Anterior cingulate cortex (tissue), 58 donors: ENCODE measurements at regions not wholly inside any gene's neighbourhood (a gene's known extent, or its start where the extent isn't known, plus 50 kb on each side); places are given as distances from the start of the nearest gene placed in this dataset.
"Not testable (repeated sequence)": the region's sequence is repeated elsewhere in the genome, so short reads cannot be mapped to it uniquely, and the experiment has no call there.

Source experiments
- DNase-seq, 58 donors: peaks; one replicate each; lab custom pipeline; 2025; lab: John Stamatoyannopoulos, UW

DNA sequence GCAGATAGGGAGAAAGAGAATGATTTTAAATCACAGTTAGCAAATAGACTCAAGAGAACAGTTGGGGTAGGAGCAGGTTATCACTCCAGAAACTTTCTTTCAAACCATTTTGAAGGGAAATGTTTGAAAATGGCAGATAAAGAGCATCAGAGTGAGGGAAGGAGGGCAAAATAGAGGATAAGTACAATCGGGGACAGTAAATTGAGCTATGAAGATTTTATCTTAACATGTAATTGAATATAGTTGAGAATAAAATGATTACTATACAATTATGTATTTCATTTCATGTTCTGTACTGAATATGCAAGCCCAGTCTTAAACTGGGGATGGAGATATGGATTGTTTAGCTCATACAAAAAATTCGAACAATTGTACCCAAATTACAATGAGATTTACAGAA is 54.0 kb downstream of the MAP10 start:
- DNase-seq = no peak

DNA sequence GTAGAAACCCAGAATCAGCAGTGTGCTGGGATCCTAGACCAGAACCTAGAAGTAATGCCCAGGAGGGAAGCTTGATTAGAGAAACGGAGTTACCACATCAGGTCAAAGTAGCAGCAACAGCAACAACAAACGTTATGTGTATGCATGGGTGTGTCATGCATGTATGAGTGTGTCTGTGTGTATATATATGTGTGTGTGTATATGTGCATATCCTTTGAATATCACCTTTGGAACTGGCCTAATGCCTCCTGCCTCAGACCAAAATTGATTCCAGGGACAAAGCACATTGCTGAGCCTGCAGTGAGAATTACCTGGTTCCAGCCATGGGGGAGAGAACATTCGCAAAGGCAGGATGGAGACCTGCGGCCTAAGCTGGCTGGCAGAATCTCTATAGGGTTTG is 55.9 kb downstream of the MAP10 start:
- DNase-seq = no peak

DNA sequence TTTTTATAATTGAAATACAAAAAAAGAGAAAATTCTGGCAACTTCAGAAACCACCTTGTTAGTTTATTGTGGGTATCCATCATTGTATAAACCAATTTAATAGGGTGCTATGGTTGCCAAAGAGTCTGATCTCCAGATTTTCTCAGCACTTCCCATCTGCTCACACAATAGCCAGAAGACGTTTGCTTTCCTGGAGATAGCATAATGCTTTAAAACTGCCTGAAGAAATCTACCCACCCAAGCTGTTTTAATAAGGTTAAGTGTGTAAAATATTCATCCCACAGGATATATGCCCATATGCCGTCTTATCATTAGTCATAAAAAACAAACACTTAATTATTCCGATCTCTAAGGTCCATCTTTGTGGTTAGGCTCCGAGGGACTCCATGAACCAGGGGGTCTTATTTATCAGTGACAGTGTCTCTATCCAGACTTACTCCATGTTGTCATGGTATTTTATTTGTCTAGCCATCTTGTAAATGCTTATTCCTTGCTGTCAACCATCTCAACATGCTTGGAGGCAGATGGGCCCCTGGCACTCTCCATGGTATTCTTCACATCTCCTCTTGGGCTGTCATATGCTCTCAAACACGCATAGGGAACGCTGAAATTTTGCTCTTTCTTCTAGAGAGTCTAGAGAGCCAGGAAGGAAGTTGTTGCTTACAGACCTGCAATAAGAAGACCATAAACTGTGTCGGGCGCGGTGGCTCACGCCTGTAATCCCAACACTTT is 58.5 kb downstream of the MAP10 start:
- DNase-seq = peak in 1 of 58 donors; percentile 18

DNA sequence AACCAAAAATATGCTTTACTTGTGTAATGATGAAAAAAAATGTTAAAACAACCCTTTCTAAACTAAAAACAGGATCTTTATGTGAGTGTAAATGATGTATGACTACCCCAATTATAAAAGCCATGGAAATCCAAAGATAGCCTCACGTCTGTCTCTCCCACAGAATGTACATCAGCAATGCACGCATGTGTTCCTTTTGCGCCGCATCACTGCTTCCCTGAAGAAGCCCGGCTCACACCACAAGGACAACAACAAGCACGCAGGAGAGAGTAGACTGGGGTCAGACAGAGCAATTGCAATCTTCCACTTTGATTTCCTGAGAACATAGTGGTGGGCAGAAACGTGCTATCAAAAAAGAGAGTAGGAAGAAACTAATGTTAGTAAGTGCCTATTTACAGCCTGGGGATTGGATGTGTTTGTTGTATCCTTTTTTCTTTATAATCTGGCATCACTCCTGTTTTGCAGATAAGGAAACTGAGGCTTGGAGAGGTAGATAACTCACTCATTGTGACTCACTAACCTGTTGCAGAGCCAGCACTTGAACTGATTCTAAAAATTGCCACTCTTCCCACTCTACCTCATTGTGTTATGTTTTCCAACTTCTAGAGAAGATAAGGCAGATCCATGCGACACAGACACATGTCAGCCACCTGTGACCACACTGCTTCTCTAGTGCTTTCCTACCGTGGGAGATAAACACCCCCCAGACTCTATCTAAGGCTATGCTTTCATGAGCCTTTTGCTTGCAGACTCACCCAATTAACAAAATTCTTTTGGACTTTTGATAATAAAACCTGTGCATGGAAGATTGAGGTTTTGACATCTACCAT is 60.1 kb downstream of the MAP10 start:
- peak in 12 of 58 donors; percentile 1 to 24 (median 8) for DNase-seq

DNA sequence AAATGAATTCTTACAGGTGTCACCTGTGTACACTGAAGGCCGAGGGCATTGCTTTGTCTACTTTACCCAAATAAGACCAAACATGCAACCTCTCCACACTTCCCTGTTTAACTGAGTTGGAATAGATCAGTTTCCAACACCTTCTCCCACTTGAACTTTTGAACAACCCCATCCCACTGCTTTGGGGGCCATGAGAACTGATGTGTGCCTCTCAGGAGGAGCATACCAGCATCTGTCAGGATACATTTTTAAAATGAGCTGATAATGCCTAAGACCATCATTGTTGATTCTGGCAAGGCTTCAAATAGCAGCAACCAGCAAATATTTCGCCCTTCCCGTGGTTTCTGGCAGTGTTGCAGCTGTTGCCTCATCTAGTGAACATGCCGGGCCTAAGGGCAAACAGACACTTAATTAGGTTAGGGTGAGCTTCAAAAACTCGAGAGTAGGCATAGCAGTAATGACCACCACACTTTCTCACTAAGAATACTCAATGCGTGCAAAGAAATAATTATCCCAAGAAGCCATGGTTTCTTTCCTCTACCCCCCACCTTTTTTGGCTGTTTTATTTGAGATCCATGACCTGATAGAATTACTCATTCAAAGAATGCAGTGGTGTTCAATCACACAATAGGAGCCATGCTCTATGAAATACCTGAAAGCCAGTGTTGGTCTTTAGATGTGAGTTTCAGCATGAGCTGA is 63.7 kb downstream of the MAP10 start:
- no peak for DNase-seq

DNA sequence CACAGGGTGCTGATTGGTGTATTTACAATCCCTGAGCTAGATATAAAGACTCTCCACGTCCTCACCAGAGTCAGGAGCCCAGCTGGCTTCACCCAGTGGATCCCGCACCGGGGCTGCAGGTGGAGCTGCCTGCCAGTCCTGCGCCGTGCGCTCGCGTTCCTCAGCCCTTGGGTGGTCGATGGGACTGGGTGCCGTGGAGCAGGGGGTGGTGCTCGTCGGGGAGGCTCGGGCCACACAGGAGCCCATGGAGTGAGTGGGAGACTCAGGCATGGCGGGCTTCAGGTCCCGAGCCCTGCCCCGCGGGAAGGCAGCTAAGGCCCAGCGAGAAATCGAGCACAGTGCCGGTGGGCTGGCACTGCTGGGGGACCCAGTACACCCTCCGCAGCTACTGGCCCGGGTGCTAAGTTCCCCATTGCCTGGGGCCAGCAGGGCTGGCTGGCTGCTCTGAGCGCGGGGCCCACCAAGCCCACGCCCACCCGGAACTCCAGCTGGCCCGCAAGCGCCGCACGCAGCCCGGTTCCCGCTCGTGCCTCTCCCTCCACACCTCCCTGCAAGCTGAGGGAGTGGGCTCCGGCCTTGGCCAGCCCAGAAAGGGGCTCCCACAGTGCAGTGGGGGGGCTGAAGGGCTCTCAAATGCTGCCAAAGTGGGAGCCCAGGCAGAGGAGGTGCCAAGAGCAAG is 66.2 kb downstream of the MAP10 start:
- DNase-seq = not testable (repeated sequence)

DNA sequence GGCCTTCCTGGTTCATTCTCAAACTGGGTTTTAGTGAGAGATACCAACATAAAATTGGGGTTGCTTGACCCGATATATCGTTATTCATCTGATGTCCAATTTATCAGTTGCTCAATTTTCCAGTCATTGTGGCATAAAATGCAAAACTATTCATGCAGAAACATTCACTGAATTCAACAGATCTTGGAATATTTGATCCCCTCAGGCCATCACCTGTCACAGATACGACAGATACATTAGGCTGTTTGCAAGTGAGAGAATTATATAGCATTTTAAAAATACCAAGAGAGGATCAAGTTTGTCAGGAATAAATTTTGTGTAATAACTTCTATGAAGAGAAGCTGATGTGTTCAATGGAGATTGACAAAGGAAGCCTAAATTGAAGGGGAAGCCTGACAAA is 67.1 kb downstream of the MAP10 start:
- no peak for DNase-seq

DNA sequence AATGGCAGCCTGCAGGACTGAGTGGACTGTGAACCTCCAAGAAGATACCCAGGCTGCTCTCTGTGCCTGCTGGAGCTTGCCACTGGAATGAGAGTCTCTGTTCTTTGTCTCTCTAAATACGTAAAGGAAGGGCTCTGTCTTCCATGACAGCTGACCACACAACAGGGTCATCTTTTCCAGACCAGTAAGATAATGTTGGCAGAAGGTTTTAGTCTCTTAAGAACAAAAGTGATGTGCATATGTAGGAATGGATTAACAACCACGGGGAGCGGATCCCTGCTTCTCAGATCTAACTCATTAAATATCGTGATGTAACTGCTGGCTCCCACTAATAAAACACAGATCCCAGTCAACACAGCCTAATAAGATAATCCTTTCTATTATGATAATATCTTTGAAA is 67.5 kb downstream of the MAP10 start:
- no peak for DNase-seq

DNA sequence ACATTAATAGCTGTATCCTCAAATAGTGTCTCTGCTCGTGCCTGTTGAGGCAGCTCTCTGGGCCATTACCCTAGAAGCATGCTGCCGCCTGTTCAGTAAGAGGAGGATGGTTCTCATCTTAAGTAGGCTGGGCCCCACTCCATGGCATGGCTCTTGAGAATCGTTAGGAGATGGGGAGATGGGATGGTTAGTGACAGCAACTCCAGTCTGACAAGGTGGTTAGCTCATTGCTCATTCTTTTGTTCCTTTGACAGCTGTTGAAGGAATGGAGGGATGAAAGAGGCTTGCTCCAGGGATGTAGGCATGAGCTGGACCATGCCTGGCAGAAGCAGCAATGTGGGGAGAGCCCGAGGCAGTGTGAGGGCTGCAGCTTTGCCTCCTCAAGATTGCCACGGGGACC is 68.2 kb downstream of the MAP10 start:
- no peak for DNase-seq

DNA sequence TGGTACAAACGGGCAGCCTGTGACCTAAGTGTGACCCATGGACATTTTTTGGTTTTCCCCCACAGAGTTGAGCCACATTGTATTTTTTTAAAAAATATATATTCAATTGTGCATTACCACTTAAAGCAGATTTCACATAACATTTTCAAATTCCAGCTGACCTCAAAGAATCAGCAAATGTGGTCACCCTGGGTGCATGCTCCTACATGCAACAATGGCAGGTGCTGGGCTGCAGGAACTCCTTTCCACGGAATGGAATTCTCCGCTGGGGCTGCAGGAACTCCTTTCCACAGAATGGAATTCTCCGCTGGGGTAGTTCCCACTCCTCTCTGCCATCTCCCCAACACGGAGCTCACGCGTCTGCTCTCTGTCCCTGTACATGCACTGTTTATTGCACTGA is 68.7 kb downstream of the MAP10 start:
- no peak for DNase-seq

DNA sequence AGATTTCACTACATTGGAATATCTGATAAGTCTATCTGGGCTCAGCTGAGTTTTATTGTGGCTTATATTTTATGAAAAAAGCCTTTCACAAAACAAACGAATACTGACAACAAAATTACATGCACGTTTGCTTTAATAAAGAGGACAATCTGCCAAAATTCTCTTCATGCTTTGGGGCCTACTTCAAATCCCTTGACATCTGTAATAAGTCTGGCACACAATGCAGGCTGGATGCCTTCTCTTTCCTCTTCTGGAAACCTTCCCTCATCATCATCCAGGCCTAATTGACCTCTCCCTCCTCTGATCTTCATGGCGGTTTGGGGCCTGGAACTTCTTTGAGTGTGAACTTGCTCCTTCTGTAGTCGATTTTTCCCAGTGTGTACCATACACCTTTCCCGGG is 70.3 kb downstream of the MAP10 start:
- no peak for DNase-seq

DNA sequence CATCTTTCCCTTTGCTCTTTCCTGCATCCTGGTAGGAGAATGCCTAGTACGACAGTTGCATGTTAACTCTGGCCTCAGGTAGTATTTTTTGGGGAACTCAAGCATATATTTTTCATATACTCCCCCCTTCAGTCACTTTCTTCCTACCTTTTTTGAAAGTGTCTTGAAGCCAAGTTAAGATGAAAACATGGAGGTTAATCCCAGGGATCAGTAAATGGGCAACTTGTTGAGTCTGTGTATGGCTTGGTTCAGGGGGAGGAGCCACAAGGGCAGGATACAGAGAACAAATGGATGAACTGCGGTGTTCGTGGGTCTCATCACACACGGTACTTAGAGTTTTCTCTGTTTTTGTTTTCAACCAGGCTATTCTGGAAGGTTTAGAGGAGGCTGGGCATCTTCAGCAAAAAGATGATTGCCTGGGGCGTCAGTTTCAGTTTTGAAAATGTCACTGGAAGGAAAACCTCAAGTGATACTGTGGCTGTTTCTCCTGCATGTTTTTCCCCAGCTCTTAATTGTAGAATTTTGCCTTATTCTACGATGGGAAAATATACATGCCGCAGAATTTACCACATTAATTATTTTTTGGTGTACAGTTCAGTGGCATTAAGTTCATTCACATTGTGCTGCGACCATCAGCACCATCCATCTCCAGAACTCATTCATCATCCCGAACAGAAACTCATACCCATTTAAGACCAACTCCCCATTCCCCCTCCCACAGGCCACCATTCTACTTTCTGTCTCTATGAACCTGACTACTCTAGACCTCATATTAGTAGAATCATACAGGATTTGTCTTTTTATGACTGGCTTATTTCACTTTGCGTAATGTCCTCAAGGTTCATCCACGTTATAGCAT is 71.5 kb downstream of the MAP10 start:
- no peak for DNase-seq

DNA sequence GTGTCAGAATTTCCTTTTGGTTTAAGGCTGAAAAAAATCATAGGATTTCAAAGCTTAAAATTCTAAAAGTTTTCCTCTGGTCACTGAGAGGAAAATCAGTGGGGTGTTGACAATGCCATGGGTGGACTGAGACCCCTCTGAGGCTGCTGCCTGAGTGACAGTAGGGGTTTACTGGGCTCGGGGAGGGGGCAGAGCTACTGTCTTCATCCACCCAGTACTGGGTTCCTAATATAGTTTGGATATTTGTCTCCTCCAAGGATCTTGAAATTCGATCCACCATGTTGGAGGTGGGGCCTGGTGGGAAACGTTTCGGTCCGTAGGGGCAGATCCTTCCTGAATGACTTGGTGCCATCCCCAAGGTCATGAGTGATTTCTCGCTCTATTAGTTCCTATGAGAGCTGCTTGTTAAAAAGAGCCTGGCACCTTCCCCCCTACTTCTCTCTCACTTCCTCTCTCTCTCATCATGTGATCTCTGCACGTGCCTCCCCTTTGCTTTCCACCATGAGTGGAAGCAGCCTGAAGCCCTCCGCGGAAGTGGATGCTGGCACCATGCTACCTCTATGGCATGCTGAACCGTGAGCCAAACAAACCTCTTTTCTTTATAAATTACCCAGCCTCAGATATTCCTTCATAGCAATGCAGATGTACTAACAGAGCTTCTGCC is 72.3 kb downstream of the MAP10 start:
- no peak for DNase-seq

DNA sequence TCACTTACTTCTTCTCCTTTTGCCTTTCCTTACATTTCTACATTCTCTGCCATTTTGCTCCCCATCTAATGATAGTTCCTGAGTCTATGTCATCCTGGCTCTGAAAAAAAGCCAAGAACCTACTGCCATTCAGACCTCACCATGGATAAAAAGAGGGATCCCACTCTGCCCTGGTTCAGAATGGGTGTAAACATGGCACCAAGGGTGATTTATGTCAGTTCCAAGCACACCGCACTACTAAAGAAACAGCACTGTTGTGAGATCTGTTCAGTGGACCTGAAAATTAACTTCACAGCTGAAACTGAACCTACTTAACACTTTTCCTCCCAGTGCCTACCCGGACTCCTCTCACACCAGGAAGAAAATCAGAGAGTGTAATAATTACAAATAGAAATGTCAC is 72.3 kb upstream of the NTPCR start:
- no peak for DNase-seq

DNA sequence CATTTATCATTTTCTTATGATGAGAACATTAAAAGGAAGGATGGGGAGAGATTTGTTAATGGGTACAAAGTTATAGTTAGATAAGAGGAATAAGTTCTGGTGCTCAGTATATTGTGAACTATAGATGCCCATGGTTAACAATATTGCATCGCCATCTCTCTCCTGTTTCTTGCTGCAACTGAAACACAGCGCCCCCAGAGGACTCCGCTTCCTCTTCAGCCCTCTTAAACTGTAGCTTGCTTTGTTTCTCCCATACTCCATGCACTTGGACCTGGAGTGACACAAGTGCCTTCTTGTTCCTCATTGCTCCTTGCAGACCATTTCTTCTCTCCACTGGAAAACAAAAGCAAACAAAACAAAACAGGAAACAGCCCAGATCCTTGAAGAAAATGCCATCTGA is 70.1 kb upstream of the NTPCR start:
- DNase-seq = peak in 14 of 58 donors; percentile 1 to 22 (median 8)

DNA sequence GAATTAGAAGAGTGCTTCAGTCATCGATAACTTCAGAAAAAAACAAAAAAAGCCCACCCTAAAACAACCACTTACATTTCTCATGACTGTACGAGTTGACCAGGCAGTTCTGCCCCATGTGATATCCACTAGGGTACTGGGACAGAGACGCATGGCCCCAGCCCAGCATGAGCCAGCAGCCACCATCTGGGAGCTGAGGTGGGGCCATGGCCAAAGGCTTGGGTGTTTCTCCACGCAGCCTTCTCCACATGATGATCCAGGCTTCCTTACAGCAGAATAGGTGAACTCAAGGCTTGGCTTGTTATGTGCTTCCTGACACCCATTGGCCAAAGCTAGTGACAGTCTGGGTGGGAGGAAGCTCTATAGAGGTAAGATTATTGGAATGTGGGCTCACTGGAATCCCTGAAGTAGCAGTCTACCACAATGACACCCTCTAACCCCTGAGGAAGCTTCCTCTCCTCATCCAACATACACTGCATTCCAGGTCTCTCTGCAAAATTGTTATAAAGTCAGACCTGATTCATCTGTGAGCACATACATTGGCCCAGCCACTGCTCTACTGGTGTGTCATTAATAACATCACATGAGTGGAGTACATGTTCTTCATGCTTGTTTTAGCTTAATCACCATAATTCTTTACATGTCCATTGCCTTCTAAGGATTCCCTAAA is 66.3 kb upstream of the NTPCR start:
- no peak for DNase-seq

DNA sequence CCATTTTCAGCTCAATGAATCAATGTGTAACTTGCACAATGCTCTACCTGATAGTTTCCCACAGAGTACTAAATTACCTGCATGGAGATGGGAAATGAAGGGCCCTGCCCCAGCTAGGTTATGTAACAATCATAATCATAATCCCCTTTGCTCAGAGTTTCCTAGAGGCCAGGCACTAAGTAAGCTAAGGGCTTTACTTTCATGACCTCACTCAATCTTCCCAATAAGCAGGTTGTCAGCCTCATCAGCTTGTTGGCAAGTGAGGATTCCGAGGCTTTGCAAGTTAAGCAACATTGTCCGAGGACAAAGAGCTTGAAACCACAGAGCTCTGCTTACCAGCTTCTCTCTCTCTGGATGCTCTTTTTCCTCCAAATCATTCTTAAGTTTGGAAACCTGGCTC is 64.1 kb upstream of the NTPCR start:
- no peak for DNase-seq

DNA sequence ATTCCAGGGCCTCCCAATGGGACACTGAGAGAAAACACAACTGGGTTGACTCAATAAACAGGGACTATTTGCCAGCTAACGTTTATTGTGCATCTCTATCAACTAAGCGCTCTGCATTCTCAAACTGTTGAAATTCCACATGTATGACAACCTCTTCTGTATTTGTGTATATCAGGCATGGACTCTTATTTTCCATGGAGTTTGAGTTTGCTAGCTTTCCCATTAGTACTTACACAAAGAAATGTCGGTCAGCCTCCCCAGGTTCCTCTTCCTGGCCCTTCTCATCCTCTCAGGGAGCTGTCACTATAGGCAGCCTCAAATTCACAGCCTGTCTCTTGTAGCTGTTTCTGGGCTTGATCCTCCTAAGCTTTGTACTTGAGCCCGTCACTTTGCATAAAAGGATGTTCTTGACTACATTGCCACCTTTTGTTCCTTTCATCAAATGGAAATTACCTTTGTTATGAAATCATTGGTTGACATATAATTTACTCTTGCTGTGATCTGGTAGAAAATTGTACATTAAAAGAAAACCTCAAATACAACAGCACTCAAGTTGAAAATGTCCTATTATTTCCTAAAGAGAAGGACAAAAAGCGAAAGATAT is 60.0 kb upstream of the NTPCR start:
- no peak for DNase-seq
